OCI-LY1 (cell line): ENCODE measurements at regions not wholly inside any gene's neighbourhood (a gene's known extent, or its start where the extent isn't known, plus 50 kb on each side); places are given as distances from the start of the nearest gene placed in this dataset.

Experiments used
- EZH2 ChIP-seq: fragments of 200-600 bp; sonication (generic), shearing (Covaris generic); IDR thresholded peaks from 2 replicates; pipeline ENCODE4 v1.8.0; 2017; ENCODE audit warnings: borderline replicate concordance, mixed run types, mild to moderate bottlenecking, antibody characterized with exemption, low read length, moderate library complexity, mixed read lengths
- TF ChIP-seq, protein P1 (sequence below): fragments of 200-600 bp; sonication (generic), shearing (Covaris generic); IDR thresholded peaks from 2 replicates; pipeline ENCODE4 v1.5.1; 2017; ENCODE audit warnings: mild to moderate bottlenecking, antibody characterized with exemption, low read length, moderate library complexity, mixed read lengths

DNA sequence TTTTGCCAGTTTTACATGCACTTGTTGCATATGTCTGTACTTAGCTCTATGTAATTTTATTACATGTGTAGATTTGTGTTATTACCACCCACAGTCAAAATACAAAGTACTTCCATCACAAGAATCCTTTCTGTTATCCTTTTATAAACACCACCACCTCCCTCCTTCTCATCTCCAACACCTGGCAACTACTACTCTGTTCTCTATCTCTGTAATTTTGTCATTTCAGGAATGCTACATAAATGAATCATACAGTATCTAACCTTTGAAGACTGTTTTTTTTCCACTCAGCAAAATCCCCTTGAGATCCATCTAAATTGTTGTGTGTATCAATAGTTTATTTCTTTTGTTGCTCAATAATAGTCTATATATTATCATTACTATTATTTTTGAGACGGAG is 64.5 kb upstream of the COP1 start:
- TF ChIP-seq, protein P1, sequence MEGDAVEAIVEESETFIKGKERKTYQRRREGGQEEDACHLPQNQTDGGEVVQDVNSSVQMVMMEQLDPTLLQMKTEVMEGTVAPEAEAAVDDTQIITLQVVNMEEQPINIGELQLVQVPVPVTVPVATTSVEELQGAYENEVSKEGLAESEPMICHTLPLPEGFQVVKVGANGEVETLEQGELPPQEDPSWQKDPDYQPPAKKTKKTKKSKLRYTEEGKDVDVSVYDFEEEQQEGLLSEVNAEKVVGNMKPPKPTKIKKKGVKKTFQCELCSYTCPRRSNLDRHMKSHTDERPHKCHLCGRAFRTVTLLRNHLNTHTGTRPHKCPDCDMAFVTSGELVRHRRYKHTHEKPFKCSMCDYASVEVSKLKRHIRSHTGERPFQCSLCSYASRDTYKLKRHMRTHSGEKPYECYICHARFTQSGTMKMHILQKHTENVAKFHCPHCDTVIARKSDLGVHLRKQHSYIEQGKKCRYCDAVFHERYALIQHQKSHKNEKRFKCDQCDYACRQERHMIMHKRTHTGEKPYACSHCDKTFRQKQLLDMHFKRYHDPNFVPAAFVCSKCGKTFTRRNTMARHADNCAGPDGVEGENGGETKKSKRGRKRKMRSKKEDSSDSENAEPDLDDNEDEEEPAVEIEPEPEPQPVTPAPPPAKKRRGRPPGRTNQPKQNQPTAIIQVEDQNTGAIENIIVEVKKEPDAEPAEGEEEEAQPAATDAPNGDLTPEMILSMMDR, result no peak
- TF ChIP-seq EZH2, result no peak
